Neural cell (in vitro differentiated cells): ENCODE measurements at regions not wholly inside any gene's neighbourhood (a gene's known extent, or its start where the extent isn't known, plus 50 kb on each side); places are given as distances from the start of the nearest gene placed in this dataset.

Experiments
- H2AFZ ChIP-seq: fragments of 200-600, 300-800 bp; sonication (generic), shearing (Covaris generic); 2 replicates; pipeline ENCODE4 v1.6.0; 2014; ENCODE audit warnings: low read depth, mild to moderate bottlenecking, antibody characterized with exemption, low read length, moderate library complexity
- H3F3A ChIP-seq: fragments of 200-600 bp; shearing (Covaris generic); 2 replicates; pipeline ENCODE4 v1.6.1; 2016; ENCODE audit warnings: mild to moderate bottlenecking, moderate library complexity, mixed read lengths, antibody characterized with exemption, low read length; ENCODE audit not compliant: insufficient read depth, poor library complexity, severe bottlenecking
- H3K27ac ChIP-seq: fragments of 200-600, 300-800 bp; sonication (generic), shearing (Covaris generic); 2 replicates; pipeline ENCODE4 v1.5.1; 2014; ENCODE audit warnings: mild to moderate bottlenecking, low read length, moderate library complexity
- H3K27me3 ChIP-seq: fragments of 300-800, 200-600 bp; sonication (generic), shearing (Covaris generic); 2 replicates; pipeline ENCODE4 v1.6.0; 2014; ENCODE audit warnings: mild to moderate bottlenecking, low read depth, low read length, moderate library complexity; ENCODE audit not compliant: insufficient read depth
- H3K36me3 ChIP-seq: fragments of 300-800, 200-600 bp; sonication (generic), shearing (Covaris generic); 2 replicates; pipeline ENCODE4 v1.5.1; 2014; ENCODE audit warnings: mild to moderate bottlenecking, antibody characterized with exemption, low read length, moderate library complexity; ENCODE audit not compliant: insufficient read depth
- H3K4me2 ChIP-seq: fragments of 300-800, 200-600 bp; sonication (generic), shearing (Covaris generic); 2 replicates; pipeline ENCODE4 v1.6.0; 2014; ENCODE audit warnings: mild to moderate bottlenecking, low read length
- H3K4me3 ChIP-seq: fragments of 300-800, 200-600 bp; sonication (generic), shearing (Covaris generic); 2 replicates; pipeline ENCODE4 v1.5.1; 2014; ENCODE audit warnings: mild to moderate bottlenecking, low read length, moderate library complexity
- H3K79me2 ChIP-seq: fragments of 200-600 bp; shearing (Covaris generic); replicated peaks from 2 replicates; pipeline ENCODE4 v1.6.0; 2014; ENCODE audit warnings: mild to moderate bottlenecking, low read length, moderate library complexity; ENCODE audit not compliant: insufficient read depth
- H3K9ac ChIP-seq: fragments of 300-800, 200-600 bp; sonication (generic), shearing (Covaris generic); 2 replicates; pipeline ENCODE4 v1.6.1; 2016; ENCODE audit warnings: mild to moderate bottlenecking, low read length, mixed read lengths
- H3K9me2 ChIP-seq: fragments of 200-600 bp; shearing (Covaris generic); 2 replicates; pipeline ENCODE4 v1.6.1; 2016; ENCODE audit warnings: mild to moderate bottlenecking, low read length, mixed read lengths; ENCODE audit not compliant: insufficient read depth
- H3K9me3 ChIP-seq: fragments of 200-600, 300-800 bp; sonication (generic), shearing (Covaris generic); 2 replicates; pipeline ENCODE4 v1.6.1; 2016; ENCODE audit warnings: mild to moderate bottlenecking, mixed run types, low read length, moderate library complexity, mixed read lengths
- H4K20me1 ChIP-seq: fragments of 200-600 bp; shearing (Covaris generic); 2 replicates; pipeline ENCODE4 v1.6.1; 2016; ENCODE audit warnings: mild to moderate bottlenecking, mixed run types; ENCODE audit not compliant: insufficient read depth
- CTCF ChIP-seq: fragments of 450-650 bp; IDR thresholded peaks from 2 replicates; pipeline ENCODE4 v1.5.1; 2014; ENCODE audit warnings: antibody characterized with exemption, mild to moderate bottlenecking, moderate library complexity; ENCODE audit not compliant: poor library complexity, severe bottlenecking
- EP300 ChIP-seq: fragments of 450-650 bp; conservative IDR thresholded peaks from 2 replicates; pipeline ENCODE4 v1.6.1; 2014; ENCODE audit warnings: antibody characterized with exemption, mild to moderate bottlenecking, moderate library complexity; ENCODE audit not compliant: poor library complexity, severe bottlenecking
- EZH2 ChIP-seq: fragments of 200-600, 300-800 bp; shearing (Covaris generic), sonication (generic); IDR thresholded peaks from 2 replicates; pipeline ENCODE4 v1.6.1; 2014; ENCODE audit warnings: antibody characterized with exemption, low read length, borderline replicate concordance, mild to moderate bottlenecking; ENCODE audit not compliant: insufficient read depth, poor library complexity, severe bottlenecking
- MXI1 ChIP-seq: fragments of 450-650 bp; conservative IDR thresholded peaks from 2 replicates; pipeline ENCODE4 v1.6.1; 2014; ENCODE audit warnings: antibody characterized with exemption, mild to moderate bottlenecking; ENCODE audit not compliant: poor library complexity, severe bottlenecking
- POLR2AphosphoS5 ChIP-seq: IDR thresholded peaks from 2 replicates; pipeline ENCODE4 v1.6.1; 2012
- RAD21 ChIP-seq: fragments of 450-650 bp; conservative IDR thresholded peaks from 2 replicates; pipeline ENCODE4 v1.6.1; 2014; ENCODE audit warnings: antibody characterized with exemption, mild to moderate bottlenecking, moderate library complexity
- REST ChIP-seq: IDR thresholded peaks from 2 replicates; pipeline ENCODE4 v1.6.1; 2012; ENCODE audit warnings: borderline replicate concordance
- SMC3 ChIP-seq: fragments of 450-650 bp; conservative IDR thresholded peaks from 2 replicates; pipeline ENCODE4 v1.6.1; 2014; ENCODE audit warnings: antibody characterized with exemption, mild to moderate bottlenecking, moderate library complexity; ENCODE audit not compliant: poor library complexity
- TAF1 ChIP-seq: IDR thresholded peaks from 2 replicates; pipeline ENCODE4 v1.6.1; 2012; ENCODE audit warnings: low read depth

- no peaks in the 10 kb centered on the region for H4K20me1 ChIP-seq
- no peaks in the 10 kb centered on the region for H3K9me2 ChIP-seq
- TF ChIP-seq CTCF (no peak), RAD21 (no peak)
- no peak overlapping the region for H3K4me3 ChIP-seq
- H3K9ac ChIP-seq = no peak overlapping the region
- H3K79me2 ChIP-seq = no peaks in the 10 kb centered on the region
- H3K9me3 ChIP-seq = no peaks in the 10 kb centered on the region
- H3K27ac ChIP-seq = no peak overlapping the region
- H3K4me2 ChIP-seq = no peak overlapping the region
- H3F3A ChIP-seq = no peaks in the 10 kb centered on the region
- H3K36me3 ChIP-seq = no peaks in the 10 kb centered on the region
- H3K27me3 ChIP-seq = no peaks in the 10 kb centered on the region
- no peak overlapping the region for H2AFZ ChIP-seq
These were observed 172.7 kb downstream of the RPLP1 start for GRCh38 chr15:69625328-69625727.

GRCh38 chr15:69626095-69627066 is 173.8 kb downstream of the RPLP1 start:
- Histone ChIP-seq H3K4me2 (no peak overlapping the region), H3K9me3 (no peaks in the 10 kb centered on the region), H3K27ac (no peak overlapping the region), H3K9ac (no peak overlapping the region), H3K4me3 (no peak overlapping the region), H4K20me1 (no peaks in the 10 kb centered on the region), H3K27me3 (no peaks in the 10 kb centered on the region), H3K79me2 (no peaks in the 10 kb centered on the region), H3K9me2 (no peaks in the 10 kb centered on the region), H2AFZ (no peak overlapping the region), H3F3A (no peaks in the 10 kb centered on the region), H3K36me3 (no peaks in the 10 kb centered on the region)
- TF ChIP-seq POLR2AphosphoS5 (no peak), CTCF (no peak), EZH2 (no peak), MXI1 (no peak), REST (no peak), RAD21 (no peak), EP300 (no peak), TAF1 (no peak), SMC3 (no peak)
